ENCODE measurements at regions not wholly inside any gene's neighbourhood (a gene's known extent, or its start where the extent isn't known, plus 50 kb on each side); places are given as distances from the start of the nearest gene placed in this dataset.

GRCh38 chr2:147231081-147231480 lies 613.7 kb upstream of the ACVR2A start:
- ATAC-seq (ENCODE audit: low FRiP score): no peak
- TF ChIP-seq CTCF (IDR thresholded peaks at IDR 0.05): no peak
- no peak for DNase-seq (ENCODE audit: low spot score)

GRCh38 chr2:147227313-147227712 lies 617.5 kb upstream of the ACVR2A start:
- DNase-seq (ENCODE audit: low spot score) (no peak), ATAC-seq (ENCODE audit: low FRiP score) (no peak)
- no peak for TF ChIP-seq CTCF (IDR thresholded peaks at IDR 0.05)

GRCh38 chr2:147224070-147224469 lies 620.8 kb upstream of the ACVR2A start:
- ATAC-seq (ENCODE audit: low FRiP score) (no peak), DNase-seq (ENCODE audit: low spot score) (no peak)
- no peak for TF ChIP-seq CTCF (IDR thresholded peaks at IDR 0.05)

GRCh38 chr2:147223553-147224060 lies 621.2 kb upstream of the ACVR2A start:
- ATAC-seq (ENCODE audit: low FRiP score) (no peak), DNase-seq (ENCODE audit: low spot score) (no peak)
- no peak for TF ChIP-seq CTCF (IDR thresholded peaks at IDR 0.05)

GRCh38 chr2:147223119-147223518 lies 621.7 kb upstream of the ACVR2A start:
- ATAC-seq (ENCODE audit: low FRiP score) (no peak), DNase-seq (ENCODE audit: low spot score) (no peak)
- no peak for TF ChIP-seq CTCF (IDR thresholded peaks at IDR 0.05)

- TF ChIP-seq CTCF (IDR thresholded peaks at IDR 0.05): no peak
- DNase-seq (ENCODE audit: low spot score) (no peak), ATAC-seq (ENCODE audit: low FRiP score) (no peak)
Observed at GRCh38 chr2:147222506-147222905, 622.3 kb upstream of the ACVR2A start.

- DNase-seq (ENCODE audit: low spot score): no peak
- no peak for ATAC-seq (ENCODE audit: low FRiP score)
Observed at GRCh38 chr2:147214914-147215313, 629.9 kb upstream of the ACVR2A start.

More at GRCh38 chr2:147214914-147215313, 629.9 kb upstream of the ACVR2A start:
- TF ChIP-seq CTCF (IDR thresholded peaks at IDR 0.05): no peak

Measured in omental fat pad (tissue), 3 donors.